Panc1 (cell line): ENCODE measurements at regions not wholly inside any gene's neighbourhood (a gene's known extent, or its start where the extent isn't known, plus 50 kb on each side); places are given as distances from the start of the nearest gene placed in this dataset.

Experiments used
- CTCF ChIP-seq: fragments of 450-650 bp; IDR thresholded peaks from 2 replicates; pipeline ENCODE4 v1.5.1; 2017; ENCODE audit warnings: mild to moderate bottlenecking
- TCF7L2 ChIP-seq: IDR thresholded peaks from 2 replicates; pipeline ENCODE4 v1.6.1; 2011; ENCODE audit warnings: mild to moderate bottlenecking, low read depth, low read length, inconsistent platforms

- TF ChIP-seq CTCF = no peak
- no peak for TF ChIP-seq TCF7L2
Measured at GRCh38 chr18:44238454-44238853, 442.2 kb upstream of the SETBP1 start.
